GM19455 (cell line): ENCODE measurements at regions not wholly inside any gene's neighbourhood (a gene's known extent, or its start where the extent isn't known, plus 50 kb on each side); places are given as distances from the start of the nearest gene placed in this dataset.

Experiments used
- ATAC-seq: cut with Tn5 transposase; IDR thresholded peaks from one replicate; pipeline ENCODE4 v1.9.1; 2021; ENCODE audit not compliant: unreplicated experiment

GRCh38 chr10:83233691-83234090, 905.6 kb upstream of the GHITM start:
- ATAC-seq, result no peak

GRCh38 chr10:83248106-83248631, 891.1 kb upstream of the GHITM start:
- ATAC-seq, result no peak

- no peak for ATAC-seq
These were observed 888.9 kb upstream of the GHITM start for GRCh38 chr10:83250396-83250795.

GRCh38 chr10:83252169-83252568, 887.1 kb upstream of the GHITM start:
- ATAC-seq, result no peak

GRCh38 chr10:83252596-83252995, 886.7 kb upstream of the GHITM start:
- ATAC-seq, result no peak

GRCh38 chr10:83253011-83253671, 886.2 kb upstream of the GHITM start:
- ATAC-seq, result no peak

- ATAC-seq, result no peak
These were observed 884.6 kb upstream of the GHITM start for GRCh38 chr10:83254698-83255097.

- no peak for ATAC-seq
These were observed 876.9 kb upstream of the GHITM start for GRCh38 chr10:83262434-83262833.

- ATAC-seq, result no peak
These were observed 866.5 kb upstream of the GHITM start for GRCh38 chr10:83272666-83273434.

GRCh38 chr10:83274088-83274487, 865.2 kb upstream of the GHITM start:
- no peak for ATAC-seq

GRCh38 chr10:83276971-83277370, 862.3 kb upstream of the GHITM start:
- no peak for ATAC-seq

- ATAC-seq, result no peak
These were observed 856.2 kb upstream of the GHITM start for GRCh38 chr10:83283151-83283550.

- ATAC-seq, result no peak
These were observed 851.9 kb upstream of the GHITM start for GRCh38 chr10:83287374-83287773.

GRCh38 chr10:83289373-83289772, 849.9 kb upstream of the GHITM start:
- no peak for ATAC-seq

GRCh38 chr10:83289948-83290347, 849.4 kb upstream of the GHITM start:
- ATAC-seq, result no peak

- ATAC-seq, result no peak
These were observed 837.6 kb upstream of the GHITM start for GRCh38 chr10:83301732-83302131.

- no peak for ATAC-seq
These were observed 836.7 kb upstream of the GHITM start for GRCh38 chr10:83302623-83303022.

GRCh38 chr10:83310688-83311087, 828.6 kb upstream of the GHITM start:
- no peak for ATAC-seq

GRCh38 chr10:83312570-83312969, 826.7 kb upstream of the GHITM start:
- no peak for ATAC-seq

GRCh38 chr10:83332690-83333089, 806.6 kb upstream of the GHITM start:
- ATAC-seq, result no peak

- no peak for ATAC-seq
These were observed 805.7 kb upstream of the GHITM start for GRCh38 chr10:83333566-83333965.

GRCh38 chr10:83343676-83344075, 795.6 kb upstream of the GHITM start:
- ATAC-seq, result no peak
